ENCODE measurements at regions not wholly inside any gene's neighbourhood (a gene's known extent, or its start where the extent isn't known, plus 50 kb on each side); places are given as distances from the start of the nearest gene placed in this dataset.

DNA sequence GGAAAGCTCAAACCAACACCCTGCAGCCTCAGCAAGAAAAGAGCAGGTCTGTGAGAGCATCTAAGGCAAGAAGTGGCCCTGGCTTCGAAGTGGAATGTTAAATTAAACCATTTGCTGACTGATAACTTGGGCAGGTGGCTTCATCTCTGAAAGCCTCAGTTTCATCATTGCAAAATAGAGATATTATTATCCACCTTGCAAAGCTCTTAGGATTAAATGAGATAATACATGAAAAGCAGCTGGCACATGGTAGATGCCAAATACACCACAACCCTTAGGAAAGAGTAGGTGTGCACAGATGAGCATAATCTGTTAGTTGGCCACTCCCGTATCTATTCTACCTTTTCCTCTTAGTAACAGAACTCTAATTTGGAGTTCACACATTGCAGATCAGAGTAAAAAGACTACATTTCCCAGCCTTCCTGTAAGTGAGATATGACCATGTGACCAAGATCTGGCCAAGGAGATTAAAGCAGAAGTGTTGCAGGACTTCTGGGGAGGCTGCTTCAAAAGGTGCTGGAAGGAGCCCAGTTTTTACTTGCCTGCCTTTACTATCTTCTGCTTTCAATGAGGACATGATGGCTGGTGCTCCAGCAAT, 288.7 kb downstream of the SOX9 start:
- DNase-seq: no peak

DNA sequence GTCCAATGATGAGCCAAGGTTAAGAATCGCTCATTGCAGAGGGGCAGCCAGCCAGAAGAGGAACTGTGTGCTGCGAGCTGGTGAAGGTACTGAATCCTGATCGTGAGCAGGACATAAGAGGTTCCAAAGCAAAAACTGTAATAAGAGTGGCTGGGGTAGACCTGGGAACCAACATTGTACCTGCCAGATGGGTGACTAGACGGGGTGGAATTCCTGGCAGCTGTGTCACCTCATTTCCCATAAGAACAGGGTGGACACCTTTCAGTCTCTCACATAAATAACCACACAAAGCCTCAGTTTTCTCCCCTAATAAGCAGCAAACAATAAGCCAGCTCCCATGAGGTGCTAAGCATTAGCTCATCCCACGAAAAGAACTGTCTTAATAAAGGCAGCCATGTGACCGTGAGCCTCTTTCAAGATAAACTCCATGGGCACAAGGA, 290.3 kb downstream of the SOX9 start:
- no peak for DNase-seq

DNA sequence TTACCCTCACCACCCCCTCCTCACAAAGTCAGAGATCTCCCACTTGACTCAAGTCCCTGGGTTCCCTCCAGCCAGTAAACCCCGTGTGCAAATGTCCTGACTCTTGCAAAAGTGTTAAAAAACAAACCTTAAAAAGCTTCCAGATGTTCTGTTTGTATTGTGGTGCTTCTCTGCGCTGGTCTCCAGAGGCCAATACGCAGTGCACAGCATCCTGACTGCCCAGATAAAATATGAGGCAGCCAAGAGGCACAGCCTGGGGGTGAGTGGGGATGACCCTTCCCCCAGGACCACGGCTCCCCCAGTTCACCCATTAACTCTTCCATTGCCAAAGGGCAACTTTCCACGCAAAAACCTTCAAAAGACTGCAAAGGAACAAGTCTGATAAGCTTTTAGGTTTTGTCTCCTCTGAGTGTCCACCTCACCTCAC, 291.8 kb downstream of the SOX9 start:
- no peak for DNase-seq

DNA sequence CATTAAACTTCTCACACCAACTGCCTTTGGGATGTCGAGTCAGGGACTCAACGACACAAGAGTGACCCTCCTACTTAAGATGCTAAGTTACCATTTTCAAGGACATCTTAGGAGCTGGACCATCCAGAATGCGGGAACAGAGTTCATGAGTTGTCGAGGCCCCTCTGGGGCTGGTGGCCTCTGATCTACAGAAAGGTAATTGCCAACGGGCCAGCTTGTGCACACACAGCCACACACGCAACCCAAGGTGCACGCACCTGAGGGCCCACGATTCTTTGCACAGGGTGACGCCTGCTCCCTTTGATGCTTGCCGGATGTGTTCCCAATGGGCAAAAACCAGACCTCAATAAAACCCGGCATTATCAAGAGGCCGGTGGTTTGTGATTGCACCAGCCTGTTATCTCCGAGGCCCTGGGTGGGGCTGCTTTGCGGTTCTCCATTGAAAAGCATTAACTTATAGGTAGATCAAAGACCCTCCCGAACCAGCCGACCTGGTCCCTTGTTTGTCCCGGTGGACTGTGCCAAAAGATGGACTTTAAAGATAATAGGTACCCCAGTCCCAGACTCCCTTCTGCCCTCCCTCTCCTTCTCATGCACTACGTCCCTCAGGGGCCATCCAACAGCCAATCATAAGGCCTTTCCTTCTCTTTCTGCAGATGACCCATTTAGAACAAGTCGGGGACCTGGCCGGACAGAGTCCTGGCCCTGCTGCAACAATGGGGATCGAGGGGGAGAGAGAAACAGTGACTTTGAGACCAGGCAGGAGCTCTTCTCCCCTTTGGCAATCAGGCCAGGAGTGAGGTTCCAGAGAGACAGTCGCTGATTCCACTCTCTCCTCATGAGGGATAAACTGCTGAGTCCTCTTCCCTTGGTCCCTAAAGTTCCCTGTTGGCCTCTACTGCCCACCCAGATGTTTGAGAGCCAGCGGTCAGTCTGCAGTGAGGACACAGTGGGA, 292.5 kb downstream of the SOX9 start:
- no peak for DNase-seq

DNA sequence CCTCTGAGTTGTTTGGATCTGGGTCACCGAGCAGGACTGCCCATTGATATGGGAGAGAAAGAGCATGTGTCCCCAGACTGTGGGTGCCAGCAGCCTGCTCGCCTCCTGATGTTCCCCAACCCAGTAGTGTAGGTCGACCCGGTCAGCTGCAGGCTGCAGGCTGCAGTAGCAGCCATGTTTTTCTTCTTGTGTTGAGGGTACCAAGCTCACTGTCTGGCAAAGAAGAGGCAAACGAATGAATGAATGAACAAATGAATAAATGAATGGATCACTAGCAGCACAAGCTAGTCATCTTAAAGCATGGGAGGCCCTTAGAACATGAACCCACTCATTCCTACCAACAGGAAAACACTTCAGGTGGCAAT, 293.2 kb downstream of the SOX9 start:
- DNase-seq: no peak

DNA sequence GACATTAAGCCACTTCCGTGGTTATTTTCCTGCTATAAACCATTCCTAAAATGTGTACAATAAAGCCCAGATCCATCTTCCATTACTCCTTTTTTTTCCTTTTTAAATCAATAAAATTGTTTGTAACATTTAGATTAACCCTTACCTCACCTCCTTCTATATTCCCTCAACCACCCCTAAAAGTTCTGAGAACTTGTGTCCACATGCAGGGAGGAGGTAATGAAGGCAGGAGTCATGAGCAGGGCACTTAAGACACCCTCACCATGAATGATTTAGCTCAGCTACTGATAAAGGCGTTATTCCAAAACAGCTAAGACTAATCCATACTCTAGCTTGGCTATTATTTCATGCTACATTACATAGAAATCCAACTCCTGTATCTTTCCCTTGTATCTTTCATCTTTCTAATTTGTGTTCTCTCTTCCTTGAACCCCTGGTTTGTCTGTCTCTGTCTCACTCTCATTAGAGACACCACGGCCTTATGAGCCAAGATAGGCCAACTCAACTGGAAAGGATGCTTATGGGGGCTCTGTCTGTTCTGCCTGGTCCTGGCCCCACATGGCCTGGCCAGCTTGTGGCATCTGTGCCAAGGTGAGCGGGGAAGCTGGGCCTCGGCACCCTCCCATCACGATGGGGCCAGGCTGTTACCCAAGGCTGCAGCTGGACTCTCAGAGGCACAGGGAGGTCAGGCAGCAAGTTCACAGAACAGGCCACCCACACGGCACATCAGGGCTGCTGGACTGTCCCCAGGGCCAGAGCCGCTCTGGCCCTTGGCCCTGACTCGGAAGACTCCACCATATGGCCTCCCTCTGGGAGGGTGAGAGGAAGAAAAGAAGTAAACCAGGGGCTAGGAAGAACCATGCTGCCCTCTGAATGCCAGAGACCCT, 294.4 kb downstream of the SOX9 start:
- DNase-seq: no peak

DNA sequence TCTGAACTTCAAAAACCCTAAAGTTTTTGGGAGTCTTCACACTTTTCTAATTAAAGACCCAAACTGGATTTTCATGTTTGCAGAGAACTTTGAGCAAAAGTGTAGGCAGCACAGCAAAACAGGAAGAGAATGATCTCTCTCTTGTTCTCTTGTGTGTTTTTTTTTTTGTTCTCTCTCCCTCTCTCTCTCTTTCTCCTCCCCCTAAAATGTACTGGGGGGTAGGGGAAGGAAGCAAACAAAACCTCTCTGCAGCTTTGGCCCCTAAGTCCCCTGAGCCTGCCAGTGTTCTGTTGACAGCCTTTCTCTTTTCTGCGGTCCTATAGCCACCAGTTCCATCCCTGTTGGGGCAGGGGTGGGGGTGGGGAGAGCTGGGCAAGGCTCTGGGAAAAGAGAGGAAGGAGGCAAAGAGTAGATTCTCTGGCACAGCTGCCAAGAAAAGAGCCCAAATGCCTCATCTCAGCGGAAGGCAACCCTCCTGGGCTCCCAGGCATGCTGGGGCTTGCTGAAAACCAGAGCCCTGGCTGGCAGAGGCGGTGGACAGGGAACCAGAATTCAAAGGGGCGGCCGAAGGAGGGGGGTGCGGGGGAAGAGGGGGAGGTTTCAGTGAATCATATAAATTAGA, 295.3 kb downstream of the SOX9 start:
- no peak for DNase-seq

DNA sequence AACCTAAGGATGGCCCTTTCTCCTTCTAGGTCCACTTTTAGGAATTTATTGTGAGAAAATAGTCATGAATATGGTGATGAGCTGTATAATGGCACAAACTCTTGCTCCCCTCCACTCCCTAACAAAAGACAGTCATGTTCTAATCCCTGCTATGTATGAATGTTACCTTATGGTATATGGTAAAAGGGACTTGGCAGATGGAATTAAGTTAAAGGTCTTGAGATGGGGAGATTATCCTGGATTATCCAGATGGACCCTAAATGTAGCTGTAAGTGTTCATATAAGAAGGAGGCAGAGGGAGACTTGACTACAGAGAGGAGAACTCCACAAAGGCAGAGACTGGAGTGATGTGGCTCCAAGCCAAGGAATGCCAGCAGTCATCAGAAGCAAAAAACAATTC, 296.1 kb downstream of the SOX9 start:
- no peak for DNase-seq

DNA sequence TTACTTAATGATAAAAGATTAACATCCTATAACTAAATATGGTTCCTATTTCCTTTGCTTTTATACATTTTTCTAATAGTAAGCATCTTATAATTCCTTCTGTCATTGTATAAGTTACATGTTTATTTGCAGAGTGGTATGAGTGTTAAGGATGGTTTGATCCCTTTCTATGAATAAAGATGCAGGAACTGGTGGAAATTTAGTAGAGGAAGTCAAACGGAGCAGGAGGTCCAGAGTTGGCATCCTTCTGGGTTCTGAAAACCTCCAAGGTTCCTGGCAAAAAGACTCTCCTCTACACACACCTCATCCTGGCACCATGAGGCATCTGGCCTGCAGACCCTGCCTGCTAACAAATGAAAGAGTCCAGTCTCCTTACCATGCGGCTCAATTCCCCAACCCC, 296.8 kb downstream of the SOX9 start:
- DNase-seq: no peak

DNA sequence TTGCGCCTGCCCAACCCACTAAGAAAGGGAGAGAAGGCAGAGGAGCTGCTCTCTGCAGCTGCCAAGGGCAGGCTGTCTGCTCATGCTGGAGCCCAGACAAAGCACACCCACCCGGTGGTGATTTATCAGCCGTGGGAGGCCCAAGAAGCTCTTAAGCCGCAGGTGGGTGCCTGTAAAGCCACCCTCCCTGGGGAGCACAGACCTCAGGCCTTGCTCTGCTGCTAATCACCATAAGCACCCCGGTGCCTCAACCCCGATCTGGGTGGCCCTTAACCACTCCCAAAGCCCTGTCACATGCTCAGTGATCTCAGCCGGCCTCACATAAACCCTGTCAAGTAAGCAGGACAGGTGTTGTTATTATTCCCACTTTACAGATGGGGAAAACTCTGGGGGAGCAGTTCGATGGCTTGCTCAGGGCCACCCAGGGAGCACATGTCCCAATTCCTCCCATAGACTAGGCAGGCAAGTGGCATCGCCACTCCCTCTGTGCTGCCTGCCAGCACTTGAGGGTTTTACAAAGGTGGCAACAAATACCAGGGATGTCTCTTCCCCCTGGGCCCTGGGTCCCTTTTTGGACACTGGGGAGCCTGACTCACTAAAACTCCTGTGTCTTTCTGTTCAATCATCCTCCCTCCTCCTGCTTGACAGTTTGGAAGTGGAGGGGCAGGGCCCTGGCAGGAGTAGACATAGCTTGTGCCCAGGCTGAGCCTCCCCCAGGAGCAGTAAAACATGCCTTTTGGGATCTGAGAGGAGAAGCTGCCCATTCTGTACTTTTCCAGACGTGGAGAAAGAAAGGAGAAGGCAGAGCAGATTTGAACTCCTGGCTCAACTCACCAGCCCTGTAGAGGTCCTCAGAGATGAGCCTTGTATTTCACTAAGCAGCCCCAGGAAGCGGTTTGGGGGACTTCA, 299.3 kb downstream of the SOX9 start:
- no peak for DNase-seq

DNA sequence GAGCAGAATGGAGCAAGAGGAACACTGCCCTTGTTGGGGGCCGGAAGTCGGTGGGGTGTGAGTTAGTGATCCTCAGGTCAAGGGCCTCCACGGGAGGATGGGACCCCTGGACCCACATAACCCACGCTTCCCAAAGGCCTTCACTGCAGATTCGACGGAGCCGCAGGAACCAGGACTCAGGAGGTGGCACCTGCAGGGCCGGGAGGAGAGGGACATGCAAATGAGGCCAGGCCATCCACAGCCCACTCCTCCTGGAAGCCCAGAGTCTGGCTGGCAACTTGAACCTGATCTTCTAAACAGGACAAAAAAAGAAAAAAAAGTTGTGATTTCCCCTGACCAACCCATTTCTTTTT, 299.9 kb downstream of the SOX9 start:
- no peak for DNase-seq

DNA sequence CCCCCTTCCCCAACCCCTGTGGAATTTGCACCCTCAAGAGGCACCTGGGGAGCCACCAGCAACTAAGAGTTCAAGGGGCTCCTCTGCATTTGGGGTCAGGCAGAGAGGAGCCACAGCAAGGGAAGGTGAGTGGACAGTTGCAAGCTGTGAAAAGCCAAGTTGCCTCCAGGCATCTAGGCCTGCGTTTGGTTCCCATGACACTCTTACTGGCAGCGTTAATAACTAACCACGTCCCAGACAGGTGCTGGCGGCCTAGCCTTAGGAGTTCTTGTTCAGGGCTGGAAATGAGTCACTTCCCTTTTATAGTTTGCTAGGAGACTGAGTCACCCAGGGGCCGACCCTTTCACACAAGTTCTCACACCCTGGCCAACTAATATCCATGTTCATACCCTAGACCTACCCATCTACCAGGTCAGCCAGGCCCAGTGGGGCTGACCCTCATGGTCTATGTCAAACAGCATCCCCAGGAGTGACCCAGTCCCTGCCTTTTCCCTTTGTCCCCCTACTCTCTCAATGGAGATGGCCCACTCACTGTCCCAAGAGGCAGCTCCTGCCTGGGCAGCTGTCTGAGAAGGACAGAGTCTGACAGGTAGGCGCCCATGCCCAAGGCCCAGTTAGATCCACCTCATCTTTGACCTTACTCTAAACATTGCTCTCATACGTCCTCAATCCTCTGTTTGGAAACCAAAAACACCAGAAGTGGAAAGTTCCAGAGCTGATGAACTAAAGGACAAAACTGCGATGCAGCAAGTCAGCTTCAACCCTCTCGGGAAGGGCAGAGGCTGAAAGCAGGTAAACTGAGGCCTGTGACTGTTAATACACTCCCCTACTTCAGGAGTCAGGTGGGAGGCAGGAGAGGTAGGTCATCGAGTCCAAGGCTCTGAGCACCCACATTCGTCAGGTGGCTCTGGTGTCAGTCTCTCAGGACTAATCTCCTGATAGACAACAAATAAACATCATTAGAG, 300.6 kb downstream of the SOX9 start:
- no peak for DNase-seq

DNA sequence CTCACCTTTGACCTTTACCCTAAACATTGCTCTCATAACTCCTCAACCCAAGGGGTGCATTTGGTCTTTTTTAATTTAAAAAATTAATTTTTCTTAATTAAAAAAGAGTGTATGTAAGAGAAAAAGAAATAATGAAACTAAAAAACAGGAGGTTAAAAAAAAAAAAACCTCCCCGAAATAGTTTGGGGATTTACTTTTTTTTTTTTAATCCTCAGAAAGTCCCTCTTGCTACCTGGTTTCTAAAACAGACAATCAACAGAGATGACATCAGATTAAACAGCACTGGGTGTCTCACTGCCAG, 301.3 kb downstream of the SOX9 start:
- no peak for DNase-seq

DNA sequence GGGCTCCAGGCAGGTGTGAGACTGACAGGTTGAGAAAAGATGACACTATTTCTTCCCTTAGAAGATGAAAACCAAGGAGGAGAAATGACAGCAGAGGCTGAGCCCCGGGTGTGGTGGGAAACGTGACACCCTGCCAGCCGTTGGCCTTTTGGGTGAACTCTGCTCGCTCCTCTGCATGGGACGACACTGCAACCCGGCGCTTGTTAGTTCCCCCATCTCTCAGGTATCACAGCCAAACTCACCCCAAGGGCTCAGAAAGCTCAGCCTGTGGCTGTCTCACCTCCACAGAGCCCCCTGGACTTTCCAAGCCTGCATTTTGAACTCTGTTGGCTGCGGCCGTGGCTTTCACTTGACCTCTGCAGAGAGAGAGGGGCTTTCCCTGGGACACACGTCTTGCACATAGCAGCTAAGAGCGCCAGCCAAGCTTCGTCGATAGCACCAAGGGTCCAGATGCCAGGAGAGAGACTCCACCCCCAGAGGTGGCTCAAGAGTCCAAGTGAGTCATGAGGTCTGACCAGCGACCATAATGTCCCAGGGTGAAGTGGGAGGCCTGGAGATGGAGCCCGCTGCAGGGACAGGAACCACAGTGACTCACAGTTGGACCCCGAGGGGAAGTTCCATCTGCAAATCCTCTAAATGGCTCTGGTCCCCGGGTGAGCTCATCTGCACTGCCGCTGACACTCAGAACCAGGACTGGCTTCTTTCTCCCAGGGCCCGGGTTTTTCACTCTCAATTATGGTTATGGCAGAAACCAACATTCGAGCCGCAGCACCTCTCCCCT, 301.9 kb downstream of the SOX9 start:
- no peak for DNase-seq

DNA sequence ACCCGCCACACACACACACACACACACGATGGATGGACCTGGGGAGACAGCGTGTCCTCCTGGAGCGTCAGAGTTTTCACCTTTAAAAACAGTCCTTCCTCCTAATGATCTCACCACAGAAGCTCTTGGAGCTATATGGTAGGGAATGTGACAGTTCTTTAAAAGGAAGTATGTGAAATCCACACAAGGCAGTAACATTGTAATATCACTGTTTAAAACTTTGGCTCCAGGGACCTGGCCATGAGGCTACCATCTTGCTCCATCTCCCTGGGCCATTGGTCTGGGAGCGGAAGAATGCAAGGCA, 302.4 kb downstream of the SOX9 start:
- no peak for DNase-seq

DNA sequence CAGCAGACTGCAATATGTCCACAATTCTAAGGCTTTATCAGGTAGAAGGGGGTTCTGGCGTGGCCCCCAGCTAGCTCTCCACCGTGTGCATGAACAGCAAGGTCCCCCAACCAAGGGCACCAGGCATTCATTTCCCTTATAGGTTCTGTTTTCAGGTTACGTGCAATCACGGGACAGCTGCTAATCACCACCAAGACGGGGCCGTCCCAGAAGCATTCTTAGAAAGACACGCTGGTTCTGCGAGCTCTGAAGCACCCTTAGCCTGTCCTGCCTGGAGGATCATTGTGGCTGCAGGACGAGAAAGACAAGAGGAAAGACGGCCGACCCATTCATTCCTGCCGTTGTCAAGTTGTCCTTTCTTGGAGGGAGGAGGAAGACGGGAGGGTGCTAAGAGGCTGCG, 302.9 kb downstream of the SOX9 start:
- DNase-seq: no peak

DNA sequence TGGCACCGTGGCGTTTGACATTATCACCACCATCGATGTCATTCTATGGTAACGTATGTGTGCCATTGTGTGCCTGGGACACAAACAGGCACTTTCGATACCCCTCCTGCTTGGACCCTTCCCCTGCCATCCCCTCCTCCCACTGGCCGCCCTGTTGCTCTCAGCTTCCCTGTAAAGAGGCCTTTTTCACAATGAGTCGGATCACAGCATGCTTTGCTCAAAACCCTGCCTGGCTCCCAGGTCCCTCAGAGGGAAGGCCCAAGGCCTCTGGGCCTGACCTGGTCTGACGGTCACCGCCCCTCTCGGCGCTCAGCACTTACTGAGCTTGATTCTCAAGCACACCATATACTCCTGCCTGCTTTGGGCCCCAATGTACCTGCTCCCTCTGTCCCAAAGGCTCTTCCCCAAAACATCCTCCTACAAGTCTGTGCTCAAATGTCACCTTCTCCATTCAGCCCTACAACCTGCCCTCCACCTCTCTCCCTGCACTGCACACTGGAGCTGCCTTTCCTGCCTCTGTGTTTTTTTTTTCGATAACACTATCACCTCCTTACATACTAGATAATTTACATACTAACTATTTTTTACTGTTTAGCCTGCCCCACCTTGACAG, 303.8 kb downstream of the SOX9 start:
- no peak for DNase-seq

DNA sequence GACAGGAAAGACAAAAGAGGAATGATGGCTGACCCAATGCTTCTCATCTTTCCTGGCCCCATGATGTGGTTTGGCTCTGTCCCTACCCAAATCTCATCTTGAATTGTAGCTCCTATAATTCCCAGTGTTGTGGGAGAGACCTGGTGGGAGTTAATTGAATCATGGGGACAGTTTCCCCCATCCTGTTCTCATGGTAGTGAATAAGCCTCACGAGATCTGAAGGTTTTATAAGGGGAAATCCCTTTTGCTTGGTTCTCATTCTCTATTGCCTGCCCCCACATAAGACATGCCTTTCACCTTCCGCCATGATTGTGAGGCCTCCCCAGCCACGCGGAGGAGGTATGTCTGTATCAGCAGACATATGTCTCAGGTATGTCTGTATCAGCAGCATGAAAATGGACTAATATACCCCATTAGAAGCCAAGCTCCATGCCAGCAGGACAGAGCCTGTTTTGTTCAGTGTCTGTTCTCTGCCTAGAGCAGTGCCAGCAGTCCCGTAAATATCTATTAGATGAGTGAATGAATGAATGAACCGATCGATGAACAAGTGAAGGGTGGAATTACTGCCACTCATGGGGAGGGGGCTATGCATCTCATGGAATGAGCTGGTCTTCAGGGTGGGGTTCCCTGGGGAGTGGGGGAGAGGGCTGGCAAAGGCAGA, 304.4 kb downstream of the SOX9 start:
- no peak for DNase-seq

DNA sequence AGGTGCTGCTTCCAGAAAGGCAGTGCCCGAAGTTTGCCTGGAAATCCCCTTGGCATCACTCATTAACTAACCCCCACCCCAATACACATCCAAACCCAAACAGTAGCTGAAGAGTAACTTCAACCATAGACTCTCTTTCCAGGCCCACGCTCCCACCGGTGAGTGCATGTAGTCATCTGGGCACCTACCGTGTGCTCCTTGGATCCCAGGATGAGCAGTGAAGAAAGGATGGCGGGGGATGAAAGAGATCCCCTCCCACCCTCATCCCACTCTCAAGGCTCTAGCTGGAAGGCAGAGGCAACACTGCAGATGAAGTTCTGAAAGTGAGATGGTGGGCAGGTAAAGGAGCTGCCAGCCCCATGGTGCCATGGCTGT, 305.0 kb downstream of the SOX9 start:
- DNase-seq: no peak

All from skin of body (tissue), 1 donor.